ENCODE measurements at regions not wholly inside any gene's neighbourhood (a gene's known extent, or its start where the extent isn't known, plus 50 kb on each side); places are given as distances from the start of the nearest gene placed in this dataset.

GRCh38 chr12:127550271-127550670 is 716.7 kb upstream of the TMEM132C start:
- no peak for DNase-seq (ENCODE audit: low read depth, low spot score)
- no peak for ATAC-seq
- H3K27me3 ChIP-seq (replicated peaks in 1 of 2; ENCODE audit: control insufficient read depth in 2 of 2, insufficient read depth in 2 of 2, low read length in 1 of 2), result no peaks in the 10 kb centered on the region
- H3K4me2 ChIP-seq (ENCODE audit: control insufficient read depth, insufficient read depth), result no peak overlapping the region
- intact Hi-C loops (cut with micrococcal nuclease; ENCODE audit: unreplicated experiment) (no loop called here), in situ Hi-C loops (cut with MboI) (no loop called here)
- H3K27ac ChIP-seq (ENCODE audit: control insufficient read depth, insufficient read depth), result no peak overlapping the region
- no peaks in the 10 kb centered on the region for H3K9me3 ChIP-seq (replicated peaks; ENCODE audit: control insufficient read depth, insufficient read depth, low read length)
- ChIA-PET RAD21 (ENCODE audit: unreplicated experiment) (no interaction called here), POLR2A (no interaction called here), CTCF (no interaction called here), SMC1A (ENCODE audit: uncharacterized antibody, unreplicated experiment) (interaction anchor here (1.1 kb wide), 1 partner anchor 8 kb away, joined by 4 read pairs; no protein-coding TSS in a partner anchor)
- TF ChIP-seq CTCF (IDR thresholded peaks at IDR 0.05 in 2 of 3, conservative IDR thresholded peaks at IDR 0.05 in 1 of 3; ENCODE audit: control insufficient read depth in 2 of 3, extremely low read depth in 1 of 3, insufficient read depth in 1 of 3, low read depth in 3 of 3, low read length in 3 of 3), result no peak
- TF ChIP-seq ESRRA (IDR thresholded peaks at IDR 0.05; ENCODE audit: low read length), result no peak
- no peak for TF ChIP-seq CEBPZ (IDR thresholded peaks at IDR 0.05; ENCODE audit: low read depth, low read length)
- no peak for TF ChIP-seq TCF3 (IDR thresholded peaks at IDR 0.05; ENCODE audit: borderline replicate concordance, insufficient read depth, low read depth, low read length)
- no peak overlapping the region for H3K4me3 ChIP-seq
- BruUV-seq (replicated peaks), result no TSS peak
- no peaks in the 10 kb centered on the region for H3K36me3 ChIP-seq (ENCODE audit: control insufficient read depth in 2 of 2, insufficient read depth in 2 of 2, low read length in 1 of 2)
- no peaks in the 10 kb centered on the region for H3K4me1 ChIP-seq (ENCODE audit: control insufficient read depth, insufficient read depth, low read length)
- no peak overlapping the region for H2AFZ ChIP-seq (ENCODE audit: control insufficient read depth, low read depth, low read length)
- FAIRE-seq, result no peak
- H4K20me1 ChIP-seq (ENCODE audit: control insufficient read depth, insufficient read depth), result no peaks in the 10 kb centered on the region
- no peak overlapping the region for H3K9ac ChIP-seq (ENCODE audit: control insufficient read depth, insufficient read depth, low read length)
- no peaks in the 10 kb centered on the region for H3K79me2 ChIP-seq (ENCODE audit: control insufficient read depth, insufficient read depth, low read length)
- 27% methylated on average over 8 of the region's 8 CpGs for WGBS (ENCODE audit: insufficient coverage, insufficient replicate concordance, low lambda C conversion rate, missing lambda C conversion rate)
